Adipocyte (in vitro differentiated cells): ENCODE measurements at regions not wholly inside any gene's neighbourhood (a gene's known extent, or its start where the extent isn't known, plus 50 kb on each side); places are given as distances from the start of the nearest gene placed in this dataset.
"Not testable (repeated sequence)": the region's sequence is repeated elsewhere in the genome, so short reads cannot be mapped to it uniquely, and the experiment has no call there.

ENCODE experiments used
- DNase-seq: peaks from one replicate; pipeline ENCODE4 v3.0.0-alpha.2; 2015; ENCODE audit warnings: low read depth
- H3K27me3 ChIP-seq: replicated peaks from 2 replicates; pipeline ENCODE4 v1.7.0; 2013; ENCODE audit warnings: mild to moderate bottlenecking, low read length, moderate library complexity; ENCODE audit not compliant: control insufficient read depth, insufficient read depth
- H3K36me3 ChIP-seq: 2 replicates; pipeline ENCODE4 v1.7.0; 2013; ENCODE audit warnings: low read length, mild to moderate bottlenecking, moderate library complexity; ENCODE audit not compliant: control insufficient read depth, insufficient read depth, severe bottlenecking
- H3K4me1 ChIP-seq: 2 replicates; pipeline ENCODE4 v1.7.0; 2013; ENCODE audit warnings: mild to moderate bottlenecking, low read length, moderate library complexity; ENCODE audit not compliant: control insufficient read depth, insufficient read depth
- H3K4me3 ChIP-seq: 2 replicates; pipeline ENCODE4 v1.7.0; 2013; ENCODE audit warnings: mild to moderate bottlenecking, low read length, moderate library complexity
- H3K9ac ChIP-seq: 2 replicates; pipeline ENCODE4 v1.7.0; 2013; ENCODE audit warnings: mild to moderate bottlenecking, low read length, moderate library complexity
- H3K9me3 ChIP-seq: 2 replicates; pipeline ENCODE4 v1.7.0; 2013; ENCODE audit warnings: mild to moderate bottlenecking, low read length, moderate library complexity; ENCODE audit not compliant: control insufficient read depth

- Histone ChIP-seq H3K9me3 (peaks cover 9% of the 10 kb centered on the region), H3K4me1 (peaks cover 12% of the 10 kb centered on the region), H3K4me3 (no peak overlapping the region), H3K27me3 (no peaks in the 10 kb centered on the region), H3K36me3 (no peaks in the 10 kb centered on the region), H3K9ac (no peak overlapping the region)
- DNase-seq, result no peak
Observed at GRCh38 chr3:154952553-154952952, 127.6 kb upstream of the MME start.

GRCh38 chr3:154943981-154944380 is 136.1 kb upstream of the MME start:
- H3K4me3 ChIP-seq, result no peak overlapping the region
- peaks cover 8% of the 10 kb centered on the region for H3K9me3 ChIP-seq
- H3K36me3 ChIP-seq, result no peaks in the 10 kb centered on the region
- H3K4me1 ChIP-seq, result peaks cover 4% of the 10 kb centered on the region
- no peak for DNase-seq
- no peaks in the 10 kb centered on the region for H3K27me3 ChIP-seq
- H3K9ac ChIP-seq, result no peak overlapping the region

- DNase-seq, result no peak
- H3K36me3 ChIP-seq, result no peaks in the 10 kb centered on the region
- no peak overlapping the region for H3K4me3 ChIP-seq
- H3K4me1 ChIP-seq, result peaks cover 8% of the 10 kb centered on the region
- no peak overlapping the region for H3K9ac ChIP-seq
- H3K27me3 ChIP-seq, result no peaks in the 10 kb centered on the region
- peaks cover 8% of the 10 kb centered on the region for H3K9me3 ChIP-seq
Observed at GRCh38 chr3:154942827-154943226, 137.3 kb upstream of the MME start.

- Histone ChIP-seq H3K27me3 (no peaks in the 10 kb centered on the region), H3K9ac (no peak overlapping the region), H3K4me3 (no peak overlapping the region), H3K4me1 (peaks cover 24% of the 10 kb centered on the region), H3K9me3 (no peaks in the 10 kb centered on the region), H3K36me3 (no peaks in the 10 kb centered on the region)
- no peak for DNase-seq
Observed at GRCh38 chr3:154936196-154936595, 143.9 kb upstream of the MME start.

- no peaks in the 10 kb centered on the region for H3K27me3 ChIP-seq
- no peak overlapping the region for H3K9ac ChIP-seq
- H3K36me3 ChIP-seq, result no peaks in the 10 kb centered on the region
- peaks cover 22% of the 10 kb centered on the region for H3K4me1 ChIP-seq
- no peak for DNase-seq
- no peak overlapping the region for H3K4me3 ChIP-seq
- no peaks in the 10 kb centered on the region for H3K9me3 ChIP-seq
Observed at GRCh38 chr3:154933581-154933980, 146.5 kb upstream of the MME start.

GRCh38 chr3:154932633-154933032 is 147.5 kb upstream of the MME start:
- Histone ChIP-seq H3K36me3 (no peaks in the 10 kb centered on the region), H3K9me3 (no peaks in the 10 kb centered on the region)
- no peak for DNase-seq

GRCh38 chr3:154931484-154931883 is 148.6 kb upstream of the MME start:
- Histone ChIP-seq H3K27me3 (no peaks in the 10 kb centered on the region), H3K9me3 (no peaks in the 10 kb centered on the region), H3K4me1 (peaks cover 22% of the 10 kb centered on the region), H3K36me3 (no peaks in the 10 kb centered on the region), H3K4me3 (peak overlapping the region; percentile 23), H3K9ac (peak overlapping the region; percentile 56)
- DNase-seq, result peak; percentile 66

More at GRCh38 chr3:154932633-154933032, 147.5 kb upstream of the MME start:
- H3K9ac ChIP-seq, result peak overlapping the region; percentile 56
- no peak overlapping the region for H3K4me3 ChIP-seq
- H3K4me1 ChIP-seq, result peaks cover 19% of the 10 kb centered on the region
- no peaks in the 10 kb centered on the region for H3K27me3 ChIP-seq

- no peaks in the 10 kb centered on the region for H3K9me3 ChIP-seq
- H3K9ac ChIP-seq, result no peak overlapping the region
- peaks cover 12% of the 10 kb centered on the region for H3K4me1 ChIP-seq
- H3K4me3 ChIP-seq, result no peak overlapping the region
- no peaks in the 10 kb centered on the region for H3K36me3 ChIP-seq
- peak; percentile 41 for DNase-seq
- no peaks in the 10 kb centered on the region for H3K27me3 ChIP-seq
Observed at GRCh38 chr3:154926721-154927120, 153.4 kb upstream of the MME start.

- DNase-seq, result no peak
- H3K4me1 ChIP-seq, result no peaks in the 10 kb centered on the region
- H3K36me3 ChIP-seq, result no peaks in the 10 kb centered on the region
- H3K4me3 ChIP-seq, result no peak overlapping the region
- H3K27me3 ChIP-seq, result no peaks in the 10 kb centered on the region
- no peak overlapping the region for H3K9ac ChIP-seq
- H3K9me3 ChIP-seq, result no peaks in the 10 kb centered on the region
Observed at GRCh38 chr3:154921351-154921750, 158.8 kb upstream of the MME start.

GRCh38 chr3:154919226-154919625 is 160.9 kb upstream of the MME start:
- no peaks in the 10 kb centered on the region for H3K27me3 ChIP-seq
- no peaks in the 10 kb centered on the region for H3K36me3 ChIP-seq
- DNase-seq, result no peak
- no peak overlapping the region for H3K9ac ChIP-seq
- no peak overlapping the region for H3K4me3 ChIP-seq
- H3K9me3 ChIP-seq, result no peaks in the 10 kb centered on the region
- H3K4me1 ChIP-seq, result no peaks in the 10 kb centered on the region

GRCh38 chr3:154904328-154904727 is 175.8 kb upstream of the MME start:
- peaks cover 18% of the 10 kb centered on the region for H3K4me1 ChIP-seq
- no peaks in the 10 kb centered on the region for H3K36me3 ChIP-seq
- peak; percentile 46 for DNase-seq
- H3K9me3 ChIP-seq, result no peaks in the 10 kb centered on the region
- no peak overlapping the region for H3K4me3 ChIP-seq
- H3K9ac ChIP-seq, result no peak overlapping the region
- H3K27me3 ChIP-seq, result no peaks in the 10 kb centered on the region

- not testable (repeated sequence) for H3K27me3 ChIP-seq, DNase-seq, H3K36me3 ChIP-seq, H3K9me3 ChIP-seq, H3K9ac ChIP-seq, H3K4me3 ChIP-seq
- H3K4me1 ChIP-seq, result peaks cover 31% of the 10 kb centered on the region
Observed at GRCh38 chr3:154902495-154902894, 177.6 kb upstream of the MME start.
